ENCODE measurements at regions not wholly inside any gene's neighbourhood (a gene's known extent, or its start where the extent isn't known, plus 50 kb on each side); places are given as distances from the start of the nearest gene placed in this dataset.

DNA sequence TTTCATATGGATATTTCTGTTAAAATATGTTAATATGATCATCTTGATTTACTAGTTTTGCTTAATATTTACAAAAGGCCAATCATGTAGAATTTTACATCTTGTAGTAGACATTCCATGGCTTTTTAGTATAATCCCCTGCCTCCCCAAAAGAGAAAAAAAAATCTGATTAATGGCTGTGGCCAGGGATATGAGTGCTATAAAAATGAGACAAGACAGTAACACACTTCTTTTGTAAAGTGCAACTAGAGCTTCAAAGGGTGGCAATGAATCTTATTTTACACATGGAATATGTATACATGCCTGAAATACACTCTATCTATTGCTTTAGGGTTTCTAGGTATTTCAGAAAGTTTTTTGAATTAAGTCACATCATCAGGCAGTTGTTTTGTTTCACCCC lies 112.2 kb upstream of the NANOGP8 start:
- H3K9me3 ChIP-seq, result peaks cover 0 to 2% (median 0%) of the 10 kb centered on the region in 4 donors
- no peak for TF ChIP-seq EP300 (IDR thresholded peaks at IDR 0.05)
- no peak for TF ChIP-seq CTCF (IDR thresholded peaks at IDR 0.05)
- no peak for TF ChIP-seq POLR2A (IDR thresholded peaks at IDR 0.05)
- H3K4me3 ChIP-seq, result no peak overlapping the region
- no peaks in the 10 kb centered on the region for H3K27me3 ChIP-seq
- H3K36me3 ChIP-seq, result no peaks in the 10 kb centered on the region
- H3K27ac ChIP-seq, result no peak overlapping the region
- DNase-seq (ENCODE audit: low spot score in 2 of 2), result no peak
- no peaks in the 10 kb centered on the region for H3K4me1 ChIP-seq

- WGBS, 2 donors, result 79 to 83% methylated on average over 5 of the region's 5 CpGs
- DNase-seq (ENCODE audit: low spot score in 2 of 2), result no peak
- TF ChIP-seq POLR2A (IDR thresholded peaks at IDR 0.05) (no peak), EP300 (IDR thresholded peaks at IDR 0.05) (no peak), CTCF (IDR thresholded peaks at IDR 0.05) (no peak)
- Histone ChIP-seq H3K9me3 (peaks cover 0 to 13% (median 0%) of the 10 kb centered on the region in 4 donors), H3K36me3 (no peaks in the 10 kb centered on the region), H3K4me3 (no peak overlapping the region), H3K4me1 (no peaks in the 10 kb centered on the region), H3K27ac (no peak overlapping the region), H3K27me3 (no peaks in the 10 kb centered on the region)
These were observed 111.2 kb upstream of the NANOGP8 start for GRCh38 chr15:35196273-35196672.

- Histone ChIP-seq H3K4me1 (no peaks in the 10 kb centered on the region), H3K27ac (no peak overlapping the region), H3K4me3 (no peak overlapping the region), H3K9me3 (peaks cover 0 to 15% (median 0%) of the 10 kb centered on the region in 4 donors), H3K36me3 (no peaks in the 10 kb centered on the region), H3K27me3 (no peaks in the 10 kb centered on the region)
- no peak for TF ChIP-seq CTCF (IDR thresholded peaks at IDR 0.05)
- TF ChIP-seq EP300 (IDR thresholded peaks at IDR 0.05), result no peak
- TF ChIP-seq POLR2A (IDR thresholded peaks at IDR 0.05), result no peak
- 83 to 91% methylated on average over 3 of the region's 3 CpGs for WGBS, 2 donors
- DNase-seq (ENCODE audit: low spot score in 2 of 2), result no peak
These were observed 110.6 kb upstream of the NANOGP8 start for GRCh38 chr15:35195649-35196048.

DNA sequence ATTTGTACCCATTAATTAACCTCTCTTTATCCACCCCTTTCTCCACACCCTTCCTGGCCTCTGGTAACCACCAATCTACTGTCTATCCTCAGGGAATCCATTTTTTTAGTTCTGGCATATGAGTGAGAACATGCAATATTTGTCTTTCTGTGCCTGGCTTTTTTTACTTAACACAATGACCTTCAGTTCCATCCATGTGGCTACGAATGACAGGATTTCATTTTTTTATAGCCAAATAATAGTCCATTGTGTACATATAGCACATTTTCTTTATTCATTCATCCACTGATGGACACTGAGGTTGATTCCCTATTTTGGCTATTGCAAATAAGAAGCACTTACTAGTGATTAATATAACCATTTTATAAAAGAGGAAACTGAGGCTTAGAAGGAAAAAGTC lies 109.9 kb upstream of the NANOGP8 start:
- H3K4me1 ChIP-seq, result no peaks in the 10 kb centered on the region
- no peaks in the 10 kb centered on the region for H3K36me3 ChIP-seq
- no peak overlapping the region for H3K4me3 ChIP-seq
- no peak for DNase-seq (ENCODE audit: low spot score in 2 of 2)
- WGBS, 2 donors, result 32 to 40% methylated on average over 1 of the region's 1 CpG
- no peak for TF ChIP-seq CTCF (IDR thresholded peaks at IDR 0.05)
- peaks cover 0 to 15% (median 0%) of the 10 kb centered on the region in 4 donors for H3K9me3 ChIP-seq
- no peaks in the 10 kb centered on the region for H3K27me3 ChIP-seq
- H3K27ac ChIP-seq, result no peak overlapping the region

- DNase-seq (ENCODE audit: low spot score in 2 of 2), result no peak
- Histone ChIP-seq H3K36me3 (no peaks in the 10 kb centered on the region), H3K27ac (no peak overlapping the region), H3K4me3 (no peak overlapping the region), H3K4me1 (no peaks in the 10 kb centered on the region), H3K27me3 (no peaks in the 10 kb centered on the region), H3K9me3 (peaks cover 0 to 15% (median 0%) of the 10 kb centered on the region in 4 donors)
- TF ChIP-seq EP300 (IDR thresholded peaks at IDR 0.05) (no peak), CTCF (IDR thresholded peaks at IDR 0.05) (no peak), POLR2A (IDR thresholded peaks at IDR 0.05) (no peak)
- WGBS, 2 donors, result 48 to 52% methylated on average over 2 of the region's 2 CpGs
These were observed 109.2 kb upstream of the NANOGP8 start for GRCh38 chr15:35194296-35194695.
